ENCODE measurements at regions not wholly inside any gene's neighbourhood (a gene's known extent, or its start where the extent isn't known, plus 50 kb on each side); places are given as distances from the start of the nearest gene placed in this dataset.

GRCh38 chr4:120616041-120616440 is 306.5 kb downstream of the PRDM5 start:
- no peak for DNase-seq (ENCODE audit: extremely low spot score, unreplicated experiment)
- Mint-ChIP-seq H3K27ac (no peak overlapping the region), H3K9me3 (no peaks in the 10 kb centered on the region), H3K4me3 (no peak overlapping the region), H3K27me3 (no peaks in the 10 kb centered on the region), H3K4me1 (ENCODE audit: unreplicated experiment) (no peaks in the 10 kb centered on the region), H3K36me3 (no peaks in the 10 kb centered on the region)
- no peak for TF ChIP-seq CTCF (conservative IDR thresholded peaks at IDR 0.05)

- Mint-ChIP-seq H3K36me3 (no peaks in the 10 kb centered on the region), H3K4me3 (no peak overlapping the region), H3K27me3 (no peaks in the 10 kb centered on the region), H3K27ac (no peak overlapping the region), H3K4me1 (ENCODE audit: unreplicated experiment) (no peaks in the 10 kb centered on the region), H3K9me3 (no peaks in the 10 kb centered on the region)
- DNase-seq (ENCODE audit: extremely low spot score, unreplicated experiment) = no peak
- no peak for TF ChIP-seq CTCF (conservative IDR thresholded peaks at IDR 0.05)
Observed at GRCh38 chr4:120613778-120614177, 308.7 kb downstream of the PRDM5 start.

- no peak for DNase-seq (ENCODE audit: extremely low spot score, unreplicated experiment)
- H3K36me3 Mint-ChIP-seq = no peaks in the 10 kb centered on the region
- no peak overlapping the region for H3K4me3 Mint-ChIP-seq
- no peaks in the 10 kb centered on the region for H3K4me1 Mint-ChIP-seq (ENCODE audit: unreplicated experiment)
- H3K27me3 Mint-ChIP-seq = no peaks in the 10 kb centered on the region
- peaks cover 10% of the 10 kb centered on the region for H3K9me3 Mint-ChIP-seq
- H3K27ac Mint-ChIP-seq = no peak overlapping the region
- no peak for TF ChIP-seq CTCF (conservative IDR thresholded peaks at IDR 0.05)
Observed at GRCh38 chr4:120611092-120611491, 311.4 kb downstream of the PRDM5 start.

GRCh38 chr4:120591038-120591437 is 331.5 kb downstream of the PRDM5 start:
- Mint-ChIP-seq H3K9me3 (no peaks in the 10 kb centered on the region), H3K27ac (no peak overlapping the region), H3K4me1 (ENCODE audit: unreplicated experiment) (no peaks in the 10 kb centered on the region), H3K4me3 (no peak overlapping the region), H3K36me3 (no peaks in the 10 kb centered on the region), H3K27me3 (no peaks in the 10 kb centered on the region)
- DNase-seq (ENCODE audit: extremely low spot score, unreplicated experiment) = no peak
- TF ChIP-seq CTCF (conservative IDR thresholded peaks at IDR 0.05) = no peak

- no peaks in the 10 kb centered on the region for H3K36me3 Mint-ChIP-seq
- H3K9me3 Mint-ChIP-seq = no peaks in the 10 kb centered on the region
- DNase-seq (ENCODE audit: extremely low spot score, unreplicated experiment) = no peak
- TF ChIP-seq CTCF (conservative IDR thresholded peaks at IDR 0.05) = no peak
- no peak overlapping the region for H3K4me3 Mint-ChIP-seq
- no peaks in the 10 kb centered on the region for H3K27me3 Mint-ChIP-seq
- H3K27ac Mint-ChIP-seq = no peak overlapping the region
- no peaks in the 10 kb centered on the region for H3K4me1 Mint-ChIP-seq (ENCODE audit: unreplicated experiment)
Observed at GRCh38 chr4:120589787-120590186, 332.7 kb downstream of the PRDM5 start.

GRCh38 chr4:120568731-120569130 is 353.8 kb downstream of the PRDM5 start:
- H3K9me3 Mint-ChIP-seq = no peaks in the 10 kb centered on the region

More at GRCh38 chr4:120568731-120569130, 353.8 kb downstream of the PRDM5 start:
- no peak for TF ChIP-seq CTCF (conservative IDR thresholded peaks at IDR 0.05)
- Mint-ChIP-seq H3K36me3 (no peaks in the 10 kb centered on the region), H3K27me3 (no peaks in the 10 kb centered on the region), H3K27ac (no peak overlapping the region), H3K4me3 (no peak overlapping the region), H3K4me1 (ENCODE audit: unreplicated experiment) (no peaks in the 10 kb centered on the region)
- no peak for DNase-seq (ENCODE audit: extremely low spot score, unreplicated experiment)
